Effector memory CD8-positive, alpha-beta T cell (primary cell): ENCODE measurements at regions not wholly inside any gene's neighbourhood (a gene's known extent, or its start where the extent isn't known, plus 50 kb on each side); places are given as distances from the start of the nearest gene placed in this dataset.

Source experiments
- ATAC-seq: fragments of 150-1000 bp; cut with Tn5 transposase; replicated peaks from 2 replicates; pipeline ENCODE4 v1.10.0; 2021; ENCODE audit warnings: mild to moderate bottlenecking, moderate library complexity
- DNase-seq, 3 experiments: peaks; one replicate each; pipeline ENCODE4 v3.0.0; 2021
- H3K27ac Mint-ChIP-seq, 2 donors: one replicate each; pipeline ENCODE4 v1.8.0; 2022; ENCODE audit warnings: mild to moderate bottlenecking in 2 of 2, mixed read lengths in 2 of 2, moderate library complexity in 2 of 2
- H3K27me3 Mint-ChIP-seq, 2 donors: one replicate each; pipeline ENCODE4 v1.8.0; 2022; ENCODE audit warnings: mixed read lengths in 2 of 2
- H3K36me3 Mint-ChIP-seq: one replicate; pipeline ENCODE4 v1.8.0; 2022; ENCODE audit warnings: mild to moderate bottlenecking, moderate library complexity, mixed read lengths; ENCODE audit not compliant: insufficient read depth
- H3K4me1 Mint-ChIP-seq, 2 donors: one replicate each; pipeline ENCODE4 v1.8.0; 2022; ENCODE audit warnings: low read depth in 2 of 2, mixed read lengths in 2 of 2
- H3K4me3 Mint-ChIP-seq, 2 donors: one replicate each; pipeline ENCODE4 v1.8.0; 2022; ENCODE audit warnings: mild to moderate bottlenecking in 2 of 2, mixed read lengths in 2 of 2, moderate library complexity in 2 of 2
- H3K9me3 Mint-ChIP-seq, 2 donors: one replicate each; pipeline ENCODE4 v1.8.0; 2022; ENCODE audit warnings: mixed read lengths in 2 of 2

DNA sequence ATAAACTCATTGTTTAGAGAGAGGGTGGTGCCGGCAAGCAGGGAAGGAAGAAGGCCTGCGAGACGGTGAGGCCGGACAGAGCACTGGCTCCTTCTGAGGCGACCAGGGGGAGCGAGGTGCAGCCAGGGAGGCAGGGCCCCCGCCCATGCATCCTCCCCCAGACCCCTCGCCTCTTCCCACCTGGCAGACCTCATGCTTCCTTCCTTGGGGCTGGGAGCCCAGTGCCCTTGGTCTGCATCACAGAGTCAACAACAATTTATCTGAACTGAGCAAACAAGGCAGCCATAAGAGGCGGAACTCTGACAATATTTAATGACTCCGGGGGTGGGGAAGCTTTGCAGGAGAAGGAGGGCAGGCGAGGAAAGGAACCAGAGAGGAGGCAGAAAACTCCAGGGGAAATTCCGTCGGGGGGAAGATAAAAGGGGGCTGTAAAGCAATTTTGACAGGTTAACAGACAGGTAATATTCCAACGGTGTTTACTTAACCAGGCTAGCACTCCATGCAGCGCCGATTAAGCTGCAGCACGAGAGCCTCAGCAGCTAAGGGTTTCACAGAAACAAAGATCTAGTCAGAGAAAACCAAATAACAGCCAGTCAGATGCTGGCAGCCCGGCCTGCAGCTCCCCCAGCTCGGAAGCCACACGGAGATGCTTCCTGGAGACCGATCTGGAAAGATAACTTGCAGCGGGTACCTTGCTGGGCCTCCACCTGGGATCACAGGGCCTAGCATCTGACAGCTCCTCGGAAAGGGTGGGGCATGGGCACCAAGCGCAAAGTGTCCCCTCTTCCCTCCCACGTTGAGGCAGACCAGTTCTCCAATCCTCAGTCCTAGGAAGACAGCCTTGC, 398.2 kb downstream of the SOX9 start:
- H3K4me3 Mint-ChIP-seq: no peak overlapping the region
- no peak for ATAC-seq
- H3K27ac Mint-ChIP-seq: no peak overlapping the region
- H3K27me3 Mint-ChIP-seq: peaks cover 26 to 37% of the 10 kb centered on the region in 2 donors
- no peak for DNase-seq
- peaks cover 0 to 4% of the 10 kb centered on the region in 2 donors for H3K4me1 Mint-ChIP-seq
- no peaks in the 10 kb centered on the region for H3K9me3 Mint-ChIP-seq
- no peaks in the 10 kb centered on the region for H3K36me3 Mint-ChIP-seq

DNA sequence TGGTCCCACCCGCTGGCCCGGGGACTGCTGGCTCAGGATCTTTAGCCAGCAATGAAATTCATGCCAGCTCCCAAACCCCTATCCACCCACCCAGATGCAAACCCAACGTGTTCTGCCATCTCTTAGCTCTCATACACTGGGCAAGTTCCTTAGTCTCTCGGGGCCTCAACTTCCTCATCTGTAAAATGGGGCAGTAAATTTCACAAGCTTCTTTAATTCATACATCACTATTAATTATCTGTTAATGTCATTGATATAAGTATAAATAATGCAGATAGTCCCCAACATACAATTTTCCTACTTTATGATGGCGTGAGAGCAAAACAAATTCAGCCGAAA, 398.7 kb downstream of the SOX9 start:
- ATAC-seq (no peak), DNase-seq (no peak)
- Mint-ChIP-seq H3K27me3 (peaks cover 20 to 31% of the 10 kb centered on the region in 2 donors), H3K4me3 (no peak overlapping the region), H3K36me3 (no peaks in the 10 kb centered on the region), H3K4me1 (peaks cover 0 to 4% of the 10 kb centered on the region in 2 donors), H3K27ac (no peak overlapping the region), H3K9me3 (no peaks in the 10 kb centered on the region)

DNA sequence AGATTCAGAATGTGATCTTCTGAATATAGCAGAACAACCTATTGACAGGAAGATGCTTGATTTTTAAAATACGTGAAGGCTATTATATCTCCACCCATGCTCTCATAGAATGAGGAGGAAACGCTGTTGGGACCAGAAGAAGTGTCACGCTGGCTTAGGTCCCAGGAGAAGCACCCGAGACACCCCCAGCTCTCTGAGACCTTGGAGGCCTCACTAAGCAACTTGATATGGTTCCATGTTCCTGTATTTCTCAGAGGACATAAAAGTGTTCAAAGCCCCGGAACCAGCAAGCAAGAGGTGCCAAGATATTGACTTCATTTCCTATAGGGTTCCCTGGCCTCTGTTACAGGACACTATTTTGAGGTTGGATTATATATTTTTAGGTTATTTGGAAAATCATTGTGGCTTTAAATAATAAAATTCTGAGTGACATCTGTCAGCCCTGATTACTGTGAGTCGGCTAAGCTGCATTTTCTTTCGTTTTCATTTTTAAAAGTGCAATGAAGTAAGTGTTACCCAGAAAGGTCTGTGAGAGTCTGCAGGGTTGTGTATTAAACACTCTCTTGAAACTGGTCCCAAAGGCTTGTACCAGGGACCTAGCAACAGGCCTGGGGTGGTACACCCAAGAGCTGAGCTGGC, 400.0 kb downstream of the SOX9 start:
- ATAC-seq (no peak), DNase-seq (no peak)
- Mint-ChIP-seq H3K27ac (no peak overlapping the region), H3K36me3 (no peaks in the 10 kb centered on the region), H3K4me3 (no peak overlapping the region), H3K9me3 (no peaks in the 10 kb centered on the region), H3K4me1 (peaks cover 0 to 4% of the 10 kb centered on the region in 2 donors), H3K27me3 (peaks cover 15 to 24% of the 10 kb centered on the region in 2 donors)

DNA sequence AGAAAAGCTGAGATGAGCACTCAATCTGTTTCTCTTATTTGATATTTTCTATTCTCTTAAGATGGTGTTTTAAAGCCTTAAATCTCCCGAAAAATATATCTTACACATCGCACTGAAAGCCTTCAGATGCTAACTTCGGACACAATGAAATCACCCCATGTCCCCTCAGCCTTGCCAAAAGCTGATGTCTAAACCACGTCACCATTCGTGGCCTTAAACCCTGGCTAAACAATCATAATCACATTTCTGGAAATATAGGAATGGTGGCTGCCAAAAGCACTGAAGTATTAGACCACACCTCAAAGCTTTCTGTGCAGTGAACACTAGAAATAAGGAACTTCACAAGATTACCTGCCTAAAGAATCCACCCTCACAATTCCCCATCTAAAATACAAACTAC, 402.7 kb downstream of the SOX9 start:
- Mint-ChIP-seq H3K36me3 (no peaks in the 10 kb centered on the region), H3K27me3 (peaks cover 15 to 21% of the 10 kb centered on the region in 2 donors), H3K9me3 (no peaks in the 10 kb centered on the region), H3K27ac (no peak overlapping the region), H3K4me3 (no peak overlapping the region), H3K4me1 (peaks cover 0 to 4% of the 10 kb centered on the region in 2 donors)
- ATAC-seq: no peak
- DNase-seq: no peak

DNA sequence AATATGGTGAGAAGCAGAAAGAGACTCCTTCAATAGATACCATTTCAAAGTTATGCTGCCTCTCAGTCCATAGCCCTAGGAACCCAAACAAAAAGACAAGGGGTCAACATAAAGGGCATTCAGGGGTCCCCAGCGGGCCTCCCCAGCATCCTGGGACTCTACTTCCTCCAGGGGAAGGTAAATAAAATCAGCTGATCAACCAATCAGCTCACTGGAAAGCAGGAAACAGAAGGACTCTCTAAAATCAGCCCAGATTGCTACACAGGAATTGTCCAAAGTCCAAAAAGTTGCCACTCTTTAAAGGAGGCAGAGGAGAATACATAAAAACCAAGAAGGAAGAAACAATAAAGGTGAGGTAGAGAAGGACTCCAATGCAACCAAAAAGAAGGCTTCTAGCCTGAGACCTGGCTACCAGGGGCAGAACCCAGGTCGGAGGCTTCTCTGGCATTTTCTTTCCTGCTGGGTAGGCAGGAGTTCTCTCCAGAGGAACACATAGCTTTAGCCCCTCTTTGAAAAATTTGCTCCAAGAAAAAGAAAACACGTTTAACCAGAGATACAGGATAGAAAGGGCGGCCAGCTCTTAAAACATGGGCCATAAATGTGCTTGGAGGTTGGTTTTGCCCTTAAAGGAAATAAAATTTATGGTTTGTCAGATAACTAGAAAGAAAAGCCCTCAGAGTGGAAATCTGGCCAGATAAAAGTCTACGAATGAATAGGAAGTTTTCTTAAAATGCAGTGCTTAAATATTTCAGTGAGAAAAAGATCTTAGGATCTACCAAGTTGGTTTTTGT, 404.6 kb downstream of the SOX9 start:
- H3K36me3 Mint-ChIP-seq: no peaks in the 10 kb centered on the region
- no peak overlapping the region for H3K27ac Mint-ChIP-seq
- H3K9me3 Mint-ChIP-seq: no peaks in the 10 kb centered on the region

DNA sequence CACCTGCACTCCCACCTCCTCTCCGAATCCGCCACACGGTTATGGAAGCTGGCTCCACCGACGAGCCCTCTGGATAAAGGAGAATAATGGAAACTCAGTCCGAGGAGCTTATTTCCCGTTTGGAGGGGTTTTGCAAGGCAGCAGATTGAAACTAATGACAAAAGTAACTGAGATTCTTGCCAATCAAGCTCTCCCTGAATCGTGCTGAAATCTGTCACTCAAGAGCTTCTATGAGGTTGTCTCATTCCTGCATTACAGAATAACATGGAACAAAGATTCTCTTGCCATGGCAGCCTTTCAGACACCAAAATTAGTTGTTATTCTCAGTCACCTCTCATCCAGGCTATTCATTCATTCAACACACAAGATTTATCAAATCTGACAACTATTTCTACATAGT, 405.9 kb downstream of the SOX9 start:
- Mint-ChIP-seq H3K4me3 (no peak overlapping the region), H3K9me3 (no peaks in the 10 kb centered on the region), H3K36me3 (no peaks in the 10 kb centered on the region), H3K27ac (no peak overlapping the region), H3K4me1 (no peaks in the 10 kb centered on the region), H3K27me3 (peaks cover 20 to 34% of the 10 kb centered on the region in 2 donors)
- DNase-seq: no peak
- ATAC-seq: no peak

More for the DNA sequence above, 404.6 kb downstream of the SOX9 start:
- Mint-ChIP-seq H3K27me3 (peaks cover 18 to 22% of the 10 kb centered on the region in 2 donors), H3K4me3 (no peak overlapping the region), H3K4me1 (peaks cover 0 to 4% of the 10 kb centered on the region in 2 donors)
- ATAC-seq: no peak
- DNase-seq: no peak

DNA sequence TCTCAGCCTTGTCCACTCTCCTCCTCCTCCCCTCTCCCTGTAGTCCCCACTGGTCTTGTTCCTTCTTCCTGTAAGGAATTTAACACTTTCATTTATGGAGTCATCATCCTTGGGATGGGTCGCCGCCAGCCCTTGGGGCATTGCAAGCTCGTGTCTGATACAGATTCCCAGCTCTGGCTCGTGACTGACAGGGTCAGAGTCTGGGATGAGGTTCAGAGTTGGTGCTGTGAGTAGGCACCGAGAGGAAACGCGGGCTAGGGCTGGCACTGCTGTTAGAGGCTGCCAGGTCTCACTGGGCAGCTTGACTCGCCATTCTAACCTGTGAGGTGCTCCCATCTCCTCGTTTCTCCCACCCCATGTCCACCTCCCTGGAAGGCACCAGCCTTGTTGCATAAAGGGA, 407.0 kb downstream of the SOX9 start:
- no peak overlapping the region for H3K4me3 Mint-ChIP-seq
- peaks cover 20 to 40% of the 10 kb centered on the region in 2 donors for H3K27me3 Mint-ChIP-seq
- H3K9me3 Mint-ChIP-seq: no peaks in the 10 kb centered on the region
- no peak for DNase-seq
- H3K36me3 Mint-ChIP-seq: no peaks in the 10 kb centered on the region
- no peaks in the 10 kb centered on the region for H3K4me1 Mint-ChIP-seq
- no peak for ATAC-seq
- no peak overlapping the region for H3K27ac Mint-ChIP-seq

DNA sequence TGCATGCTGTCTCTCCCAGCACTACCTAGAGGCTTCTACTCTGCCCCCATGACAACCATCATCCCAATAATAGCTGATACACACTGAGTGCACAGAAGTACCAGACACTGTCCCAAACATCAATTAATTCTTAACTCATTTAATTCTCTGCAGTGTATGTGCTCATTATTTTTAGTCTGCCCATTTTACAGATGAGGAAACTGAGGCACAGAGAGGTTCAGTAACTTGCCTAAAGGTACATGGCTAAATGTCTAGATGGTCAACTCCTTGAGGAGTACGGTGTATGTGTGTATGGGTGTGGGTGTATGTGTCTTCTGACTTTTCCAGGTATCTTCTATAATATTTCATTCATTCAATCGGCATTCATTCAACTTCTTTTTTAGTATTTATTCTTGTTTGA, 407.9 kb downstream of the SOX9 start:
- H3K36me3 Mint-ChIP-seq: no peaks in the 10 kb centered on the region
- no peak overlapping the region for H3K27ac Mint-ChIP-seq
- H3K4me3 Mint-ChIP-seq: no peak overlapping the region
- DNase-seq (no peak), ATAC-seq (no peak)
- H3K9me3 Mint-ChIP-seq: no peaks in the 10 kb centered on the region
- H3K4me1 Mint-ChIP-seq: no peaks in the 10 kb centered on the region
- H3K27me3 Mint-ChIP-seq: peaks cover 20 to 40% of the 10 kb centered on the region in 2 donors

DNA sequence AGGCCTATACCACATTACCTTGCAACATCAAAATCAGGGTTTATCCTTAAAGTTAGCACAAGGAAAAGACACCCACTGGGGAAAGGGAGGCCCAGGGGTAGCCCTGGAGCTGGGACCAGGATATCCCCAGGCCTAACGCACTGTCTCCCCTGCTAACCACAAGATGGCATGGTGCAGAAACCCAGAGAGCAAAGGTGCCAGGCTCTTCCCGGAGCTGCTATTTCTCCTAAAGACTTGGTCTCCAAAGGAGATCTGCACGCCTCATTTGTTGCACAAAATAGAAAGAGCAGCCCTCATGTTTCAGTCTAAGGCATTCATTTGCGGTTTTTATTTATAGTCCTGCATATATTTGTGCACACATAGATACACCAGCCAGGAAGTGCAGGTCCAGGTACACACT, 408.6 kb downstream of the SOX9 start:
- no peak overlapping the region for H3K4me3 Mint-ChIP-seq
- no peak overlapping the region for H3K27ac Mint-ChIP-seq
- no peaks in the 10 kb centered on the region for H3K9me3 Mint-ChIP-seq
- peaks cover 22 to 40% of the 10 kb centered on the region in 2 donors for H3K27me3 Mint-ChIP-seq
- no peaks in the 10 kb centered on the region for H3K4me1 Mint-ChIP-seq
- ATAC-seq: no peak
- no peaks in the 10 kb centered on the region for H3K36me3 Mint-ChIP-seq
- DNase-seq: no peak

DNA sequence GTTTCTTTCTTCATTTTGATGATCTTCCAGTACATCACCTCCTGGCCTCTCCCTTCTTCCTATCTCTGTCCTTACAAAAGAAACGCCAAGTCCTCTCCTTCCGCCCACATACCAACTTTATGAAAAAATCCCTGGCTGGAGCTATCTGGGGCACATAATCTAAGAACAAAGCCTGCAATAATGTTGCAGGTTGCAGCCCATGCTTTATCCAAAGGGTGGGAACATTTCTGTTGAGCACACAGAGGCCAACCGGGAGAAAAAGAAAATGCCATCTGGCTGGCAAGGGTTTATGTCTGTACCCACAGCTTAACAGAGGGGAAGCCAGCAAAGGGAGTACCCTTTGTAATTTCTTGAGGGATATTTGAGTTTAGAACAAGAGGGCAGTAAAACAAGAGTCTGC, 409.6 kb downstream of the SOX9 start:
- Mint-ChIP-seq H3K9me3 (peaks cover 0 to 3% of the 10 kb centered on the region in 2 donors), H3K4me1 (no peaks in the 10 kb centered on the region), H3K27me3 (peaks cover 27 to 40% of the 10 kb centered on the region in 2 donors), H3K27ac (no peak overlapping the region), H3K36me3 (no peaks in the 10 kb centered on the region), H3K4me3 (no peak overlapping the region)
- ATAC-seq: no peak
- DNase-seq: no peak

DNA sequence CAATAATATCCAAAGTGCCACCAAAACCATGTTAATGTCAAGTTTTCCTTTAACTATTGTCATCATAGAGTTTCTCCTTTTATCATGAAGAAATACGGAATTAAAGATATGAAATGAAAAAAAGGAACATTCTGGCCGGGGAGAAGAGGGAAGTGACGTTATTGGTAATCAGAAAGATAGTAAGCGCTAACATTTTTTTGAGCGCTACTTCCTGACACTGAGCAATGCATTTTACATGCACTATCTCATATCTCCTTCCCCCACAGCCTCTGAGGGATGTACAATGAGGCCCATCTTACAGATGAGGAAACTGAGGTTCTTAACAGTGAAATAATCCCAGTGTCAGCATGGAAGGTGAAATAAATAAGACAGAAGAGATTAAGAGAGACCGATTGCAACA, 410.9 kb downstream of the SOX9 start:
- H3K4me3 Mint-ChIP-seq: no peak overlapping the region
- H3K9me3 Mint-ChIP-seq: peaks cover 0 to 3% of the 10 kb centered on the region in 2 donors
- H3K4me1 Mint-ChIP-seq: no peaks in the 10 kb centered on the region
- no peak overlapping the region for H3K27ac Mint-ChIP-seq
- ATAC-seq: no peak
- H3K27me3 Mint-ChIP-seq: peaks cover 29 to 53% of the 10 kb centered on the region in 2 donors
- no peaks in the 10 kb centered on the region for H3K36me3 Mint-ChIP-seq
- DNase-seq: no peak

DNA sequence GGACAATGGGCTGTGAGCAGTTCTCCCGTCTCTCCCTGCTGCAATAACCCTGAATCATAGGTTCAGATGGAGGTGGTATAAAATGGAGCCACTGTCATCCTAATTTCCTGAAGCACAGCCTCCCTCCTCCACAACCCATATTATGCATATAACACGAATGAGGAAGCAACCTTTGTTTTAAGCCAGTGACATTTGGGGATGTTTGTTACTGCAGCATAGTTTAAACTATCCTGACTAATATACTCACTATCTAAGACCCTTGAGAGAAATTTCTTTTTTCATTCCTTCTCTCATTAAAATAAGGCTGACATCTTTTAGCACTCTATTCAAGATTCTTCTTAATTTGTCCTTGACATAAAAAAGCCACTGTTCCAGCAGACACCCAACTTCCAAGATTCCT, 413.4 kb downstream of the SOX9 start:
- H3K4me1 Mint-ChIP-seq: no peaks in the 10 kb centered on the region
- no peak for DNase-seq
- peaks cover 0 to 3% of the 10 kb centered on the region in 2 donors for H3K9me3 Mint-ChIP-seq
- ATAC-seq: no peak
- peaks cover 3% of the 10 kb centered on the region for H3K36me3 Mint-ChIP-seq
- no peak overlapping the region for H3K27ac Mint-ChIP-seq
- no peak overlapping the region for H3K4me3 Mint-ChIP-seq
- peaks cover 47 to 56% of the 10 kb centered on the region in 2 donors for H3K27me3 Mint-ChIP-seq

DNA sequence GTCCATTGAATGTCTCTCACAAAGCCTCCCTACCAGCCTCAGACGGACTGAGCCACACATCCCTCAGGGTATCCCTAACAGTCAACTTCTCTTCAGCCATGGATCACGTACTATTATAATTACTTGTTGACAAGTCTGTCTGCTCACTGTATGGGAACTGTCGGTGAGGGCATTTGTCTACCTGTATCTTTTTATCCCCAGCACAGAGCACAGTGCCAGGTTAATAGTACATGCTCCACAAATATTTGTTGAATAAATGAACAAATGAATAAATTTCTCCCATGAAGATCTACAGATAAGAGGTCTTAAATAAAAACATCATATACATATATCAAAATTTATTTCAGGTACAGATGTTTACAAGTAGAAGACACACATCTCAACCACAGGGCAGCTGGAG, 414.0 kb downstream of the SOX9 start:
- ATAC-seq (no peak), DNase-seq (no peak)
- H3K36me3 Mint-ChIP-seq: peaks cover 3% of the 10 kb centered on the region
- peaks cover 0 to under 1% of the 10 kb centered on the region in 2 donors for H3K4me1 Mint-ChIP-seq
- no peak overlapping the region for H3K4me3 Mint-ChIP-seq
- H3K27ac Mint-ChIP-seq: no peak overlapping the region
- H3K9me3 Mint-ChIP-seq: peaks cover 0 to 3% of the 10 kb centered on the region in 2 donors
- H3K27me3 Mint-ChIP-seq: peaks cover 46 to 57% of the 10 kb centered on the region in 2 donors
